GM21576 (cell line): ENCODE measurements at regions not wholly inside any gene's neighbourhood (a gene's known extent, or its start where the extent isn't known, plus 50 kb on each side); places are given as distances from the start of the nearest gene placed in this dataset.

Source experiments
- ATAC-seq: cut with Tn5 transposase; IDR thresholded peaks from one replicate; pipeline ENCODE4 v1.9.1; 2021; ENCODE audit warnings: mild to moderate bottlenecking, moderate library complexity; ENCODE audit not compliant: unreplicated experiment

GRCh38 chr4:28518561-28519165 lies 1658.0 kb downstream of the STIM2 start:
- no peak for ATAC-seq

- no peak for ATAC-seq
Measured at GRCh38 chr4:28523681-28524190, 1663.1 kb downstream of the STIM2 start.

- no peak for ATAC-seq
Measured at GRCh38 chr4:28536124-28536523, 1675.5 kb downstream of the STIM2 start.

GRCh38 chr4:28545986-28546385 lies 1685.3 kb downstream of the STIM2 start:
- no peak for ATAC-seq

GRCh38 chr4:28548136-28548535 lies 1687.5 kb downstream of the STIM2 start:
- ATAC-seq: no peak

GRCh38 chr4:28548594-28548993 lies 1688.0 kb downstream of the STIM2 start:
- no peak for ATAC-seq

GRCh38 chr4:28555866-28556265 lies 1695.2 kb downstream of the STIM2 start:
- no peak for ATAC-seq

- ATAC-seq: no peak
Measured at GRCh38 chr4:28557755-28558154, 1697.1 kb downstream of the STIM2 start.

- no peak for ATAC-seq
Measured at GRCh38 chr4:28558895-28559294, 1698.3 kb downstream of the STIM2 start.

- ATAC-seq: no peak
Measured at GRCh38 chr4:28562913-28563312, 1702.3 kb downstream of the STIM2 start.

- ATAC-seq: no peak
Measured at GRCh38 chr4:28565396-28565795, 1704.8 kb downstream of the STIM2 start.

GRCh38 chr4:28600958-28601357 lies 1740.3 kb downstream of the STIM2 start:
- ATAC-seq: no peak

- no peak for ATAC-seq
Measured at GRCh38 chr4:28621591-28621990, 1761.0 kb downstream of the STIM2 start.

GRCh38 chr4:28636971-28637370 lies 1776.3 kb downstream of the STIM2 start:
- ATAC-seq: no peak

GRCh38 chr4:28639747-28640146 lies 1779.1 kb downstream of the STIM2 start:
- ATAC-seq: no peak

GRCh38 chr4:28654618-28655017 lies 1794.0 kb downstream of the STIM2 start:
- no peak for ATAC-seq

GRCh38 chr4:28665306-28665705 lies 1804.7 kb downstream of the STIM2 start:
- ATAC-seq: no peak

- no peak for ATAC-seq
Measured at GRCh38 chr4:28675582-28675981, 1814.9 kb downstream of the STIM2 start.

- no peak for ATAC-seq
Measured at GRCh38 chr4:28677808-28678207, 1817.2 kb downstream of the STIM2 start.

- no peak for ATAC-seq
Measured at GRCh38 chr4:28682847-28683246, 1822.2 kb downstream of the STIM2 start.

- ATAC-seq: no peak
Measured at GRCh38 chr4:28686618-28687017, 1826.0 kb downstream of the STIM2 start.

GRCh38 chr4:28690890-28691289 lies 1830.2 kb downstream of the STIM2 start:
- ATAC-seq: no peak

GRCh38 chr4:28702571-28702970 lies 1841.9 kb downstream of the STIM2 start:
- no peak for ATAC-seq
